ENCODE measurements at regions not wholly inside any gene's neighbourhood (a gene's known extent, or its start where the extent isn't known, plus 50 kb on each side); places are given as distances from the start of the nearest gene placed in this dataset.
"Not testable (repeated sequence)": the region's sequence is repeated elsewhere in the genome, so short reads cannot be mapped to it uniquely, and the experiment has no call there.

GRCh38 chr20:30397111-30397510 lies 860.4 kb upstream of the DEFB115 start:
- POLR2A ChIA-PET; H3K4me3 Mint-ChIP-seq; intact Hi-C loops (cut with micrococcal nuclease); DNase-seq; H3K27me3 Mint-ChIP-seq; CTCF ChIA-PET; ATAC-seq; H3K27ac Mint-ChIP-seq; H3K9me3 Mint-ChIP-seq; H3K4me1 Mint-ChIP-seq (ENCODE audit: low read depth): not testable (repeated sequence)
- peaks cover 46% of the 10 kb centered on the region for H3K36me3 Mint-ChIP-seq (ENCODE audit: low read depth)

GRCh38 chr20:30405061-30405460 lies 852.4 kb upstream of the DEFB115 start:
- DNase-seq; CTCF ChIA-PET; ATAC-seq; POLR2A ChIA-PET; H3K4me3 Mint-ChIP-seq; H3K27me3 Mint-ChIP-seq; H3K4me1 Mint-ChIP-seq (ENCODE audit: low read depth); H3K27ac Mint-ChIP-seq; intact Hi-C loops (cut with micrococcal nuclease): not testable (repeated sequence)
- peaks cover 29% of the 10 kb centered on the region for H3K9me3 Mint-ChIP-seq
- peaks cover 38% of the 10 kb centered on the region for H3K36me3 Mint-ChIP-seq (ENCODE audit: low read depth)

- DNase-seq; intact Hi-C loops (cut with micrococcal nuclease); H3K4me3 Mint-ChIP-seq; POLR2A ChIA-PET; ATAC-seq; CTCF ChIA-PET; H3K27me3 Mint-ChIP-seq; H3K27ac Mint-ChIP-seq; H3K4me1 Mint-ChIP-seq (ENCODE audit: low read depth): not testable (repeated sequence)
- peaks cover 29% of the 10 kb centered on the region for H3K9me3 Mint-ChIP-seq
- peaks cover 34% of the 10 kb centered on the region for H3K36me3 Mint-ChIP-seq (ENCODE audit: low read depth)
These were observed 851.9 kb upstream of the DEFB115 start for GRCh38 chr20:30405585-30405984.

GRCh38 chr20:30406370-30406769 lies 851.1 kb upstream of the DEFB115 start:
- H3K27ac Mint-ChIP-seq, CTCF ChIA-PET: not testable (repeated sequence)
- H3K9me3 Mint-ChIP-seq, result peaks cover 27% of the 10 kb centered on the region

GRCh38 chr20:30412972-30413371 lies 844.5 kb upstream of the DEFB115 start:
- H3K27ac Mint-ChIP-seq, result no peak overlapping the region
- no peak for TF ChIP-seq CTCF (IDR thresholded peaks at IDR 0.05)
- POLR2A ChIA-PET, result no interaction called here
- intact Hi-C loops (cut with micrococcal nuclease), result no loop called here
- no peak overlapping the region for H3K4me3 Mint-ChIP-seq
- H3K9me3 Mint-ChIP-seq, result peaks cover 25% of the 10 kb centered on the region
- H3K27me3 Mint-ChIP-seq, result no peaks in the 10 kb centered on the region
- no peak for ATAC-seq
- CTCF ChIA-PET, result no interaction called here
- DNase-seq, result no peak
- H3K4me1 Mint-ChIP-seq (ENCODE audit: low read depth), result no peaks in the 10 kb centered on the region
- peaks cover 7% of the 10 kb centered on the region for H3K36me3 Mint-ChIP-seq (ENCODE audit: low read depth)

More at GRCh38 chr20:30406370-30406769, 851.1 kb upstream of the DEFB115 start:
- H3K4me3 Mint-ChIP-seq; H3K4me1 Mint-ChIP-seq (ENCODE audit: low read depth); H3K27me3 Mint-ChIP-seq; POLR2A ChIA-PET; intact Hi-C loops (cut with micrococcal nuclease); DNase-seq; ATAC-seq: not testable (repeated sequence)
- H3K36me3 Mint-ChIP-seq (ENCODE audit: low read depth), result peaks cover 26% of the 10 kb centered on the region

- POLR2A ChIA-PET; H3K27me3 Mint-ChIP-seq; H3K27ac Mint-ChIP-seq; intact Hi-C loops (cut with micrococcal nuclease); CTCF ChIA-PET; H3K36me3 Mint-ChIP-seq (ENCODE audit: low read depth); H3K4me3 Mint-ChIP-seq; H3K4me1 Mint-ChIP-seq (ENCODE audit: low read depth); DNase-seq; ATAC-seq: not testable (repeated sequence)
- peaks cover 11% of the 10 kb centered on the region for H3K9me3 Mint-ChIP-seq
These were observed 840.1 kb upstream of the DEFB115 start for GRCh38 chr20:30417387-30417786.

- H3K4me3 Mint-ChIP-seq; H3K27ac Mint-ChIP-seq; POLR2A ChIA-PET; ATAC-seq; H3K9me3 Mint-ChIP-seq; DNase-seq; CTCF ChIA-PET; H3K4me1 Mint-ChIP-seq (ENCODE audit: low read depth); H3K36me3 Mint-ChIP-seq (ENCODE audit: low read depth); H3K27me3 Mint-ChIP-seq; intact Hi-C loops (cut with micrococcal nuclease): not testable (repeated sequence)
These were observed 839.1 kb upstream of the DEFB115 start for GRCh38 chr20:30418378-30418777.

GRCh38 chr20:30419466-30419865 lies 838.0 kb upstream of the DEFB115 start:
- Mint-ChIP-seq H3K4me3 (no peak overlapping the region), H3K36me3 (ENCODE audit: low read depth) (peaks cover 8% of the 10 kb centered on the region), H3K4me1 (ENCODE audit: low read depth) (no peaks in the 10 kb centered on the region), H3K27me3 (no peaks in the 10 kb centered on the region), H3K9me3 (peaks cover 11% of the 10 kb centered on the region), H3K27ac (no peak overlapping the region)
- intact Hi-C loops (cut with micrococcal nuclease), result no loop called here
- ATAC-seq, result no peak
- no peak for DNase-seq
- POLR2A ChIA-PET, result no interaction called here
- CTCF ChIA-PET, result no interaction called here
- TF ChIP-seq CTCF (IDR thresholded peaks at IDR 0.05), result no peak

GRCh38 chr20:30419871-30420420 lies 837.5 kb upstream of the DEFB115 start:
- H3K36me3 Mint-ChIP-seq (ENCODE audit: low read depth); ATAC-seq; CTCF ChIA-PET; H3K4me3 Mint-ChIP-seq; POLR2A ChIA-PET; intact Hi-C loops (cut with micrococcal nuclease); DNase-seq; H3K4me1 Mint-ChIP-seq (ENCODE audit: low read depth); H3K27ac Mint-ChIP-seq; H3K27me3 Mint-ChIP-seq: not testable (repeated sequence)
- peaks cover 12% of the 10 kb centered on the region for H3K9me3 Mint-ChIP-seq

Measured in activated CD8-positive, alpha-beta T cell treated with anti-CD3 and anti-CD28 coated beads for 36 hours (primary cell).